B cell (primary cell): ENCODE measurements at regions not wholly inside any gene's neighbourhood (a gene's known extent, or its start where the extent isn't known, plus 50 kb on each side); places are given as distances from the start of the nearest gene placed in this dataset.

ENCODE experiments used
- ATAC-seq: fragments of 200-7000 bp; cut with Tn5 transposase; one replicate; pipeline ENCODE4 v1.10.0; 2021; ENCODE audit warnings: low read depth, mild to moderate bottlenecking, moderate number of reproducible peaks, moderate library complexity
- CTCF ChIA-PET: fragments of 350-600 bp; sonication (Branson Sonifier 250); formaldehyde crosslinking; loops from one replicate; lab custom pipeline; 2021; ENCODE audit warnings: antibody characterized with exemption, inconsistent platforms; lab: Charles Lee
- POLR2A ChIA-PET: fragments of 350-600 bp; sonication (Branson Sonifier 250); formaldehyde crosslinking; loops from one replicate; lab custom pipeline; 2021; ENCODE audit warnings: antibody characterized with exemption; lab: Charles Lee
- DNase-seq: peaks from one replicate; pipeline ENCODE4 v3.0.0; 2013
- H2AFZ ChIP-seq: 2 replicates; pipeline ENCODE4 v1.6.1; 2012; ENCODE audit warnings: mild to moderate bottlenecking, low read depth, low read length; ENCODE audit not compliant: insufficient read depth, poor library complexity, severe bottlenecking
- H3K27ac ChIP-seq, 2 donors: 1 replicate in 1 of 2; 2 replicates in 1 of 2; pipeline ENCODE4 v1.5.1; 2012 to 2013; ENCODE audit warnings: low read length in 2 of 2, mild to moderate bottlenecking in 2 of 2, moderate library complexity in 1 of 2
- H3K27me3 ChIP-seq, 4 experiments: fragments of 200-600 bp in 1 of 4; sonication (generic) in 1 of 4; replicated peaks in 1 of 4; 1 replicate in 2 of 4; 2 replicates in 2 of 4; pipeline versions ENCODE4 v1.6.1 to v1.7.0; 2013 to 2016; ENCODE audit warnings: low read length in 3 of 4, mild to moderate bottlenecking in 2 of 4, mixed read lengths in 1 of 4, moderate library complexity in 1 of 4; ENCODE audit not compliant: insufficient read depth in 4 of 4, control insufficient read depth in 3 of 4; ENCODE audit errors: control extremely low read depth in 1 of 4
- H3K36me3 ChIP-seq, 2 experiments: replicated peaks in 1 of 2; 1 replicate in 1 of 2; 2 replicates in 1 of 2; pipeline versions ENCODE4 v1.6.1 to v1.7.1; 2013; ENCODE audit warnings: low read length in 1 of 2; ENCODE audit not compliant: insufficient read depth in 2 of 2, control insufficient read depth in 1 of 2; ENCODE audit errors: control extremely low read depth in 1 of 2, extremely low read depth in 1 of 2
- H3K4me1 ChIP-seq, 2 donors: fragments of 200-600 bp in 1 of 2; sonication (generic) in 1 of 2; 1 replicate in 1 of 2; 2 replicates in 1 of 2; pipeline versions ENCODE4 v1.5.1 to v1.6.1; 2013 to 2017; ENCODE audit warnings: low read length in 2 of 2; ENCODE audit not compliant: control insufficient read depth in 2 of 2, insufficient read depth in 2 of 2
- H3K4me2 ChIP-seq: replicated peaks from 2 replicates; pipeline ENCODE3; 2012; ENCODE audit warnings: mild to moderate bottlenecking, low read depth, low read length; ENCODE audit not compliant: poor library complexity, severe bottlenecking
- H3K4me3 ChIP-seq, 5 experiments: fragments of 200-600 bp in 1 of 5; sonication (generic) in 1 of 5; 1 replicate in 3 of 5; 2 replicates in 2 of 5; pipeline versions ENCODE4 v1.5.1 to v1.7.0; 2011 to 2016; ENCODE audit warnings: low read length in 4 of 5, mild to moderate bottlenecking in 4 of 5, low read depth in 2 of 5, control low read depth in 1 of 5, moderate library complexity in 1 of 5; ENCODE audit not compliant: insufficient read depth in 1 of 5; ENCODE audit errors: control extremely low read depth in 1 of 5, extremely low read depth in 1 of 5
- H3K79me2 ChIP-seq: fragments of 200-600 bp; sonication (generic); one replicate; pipeline ENCODE4 v1.6.0; 2016; ENCODE audit warnings: low read length; ENCODE audit not compliant: control insufficient read depth, insufficient read depth
- H3K9ac ChIP-seq: fragments of 200-600 bp; sonication (generic); 2 replicates; pipeline ENCODE4 v1.6.1; 2017; ENCODE audit warnings: mild to moderate bottlenecking, low read length, moderate library complexity
- H3K9me3 ChIP-seq, 3 donors: one replicate each; pipeline versions ENCODE4 v1.6.1 to v1.7.1; 2013; ENCODE audit warnings: low read length in 2 of 3; ENCODE audit not compliant: control insufficient read depth in 2 of 3, insufficient read depth in 1 of 3; ENCODE audit errors: control extremely low read depth in 1 of 3
- H4K20me1 ChIP-seq: 2 replicates; pipeline ENCODE4 v1.6.0; 2012; ENCODE audit warnings: mild to moderate bottlenecking, low read length; ENCODE audit not compliant: insufficient read depth, control insufficient read depth, poor library complexity, severe bottlenecking
- H3K27ac Mint-ChIP-seq: one replicate; pipeline ENCODE4 v1.8.0; 2021; ENCODE audit warnings: mixed read lengths
- H3K27me3 Mint-ChIP-seq: one replicate; pipeline ENCODE4 v1.8.0; 2021; ENCODE audit warnings: mixed read lengths
- H3K4me1 Mint-ChIP-seq: one replicate; pipeline ENCODE4 v1.8.0; 2021; ENCODE audit warnings: mixed read lengths
- H3K4me3 Mint-ChIP-seq: one replicate; pipeline ENCODE4 v1.8.0; 2021; ENCODE audit warnings: mixed read lengths
- H3K9me3 Mint-ChIP-seq: one replicate; pipeline ENCODE4 v1.8.0; 2022; ENCODE audit warnings: mixed read lengths; ENCODE audit not compliant: insufficient read depth
- EZH2 ChIP-seq: IDR thresholded peaks from 2 replicates; pipeline ENCODE4 v1.6.1; 2012; ENCODE audit warnings: borderline replicate concordance, low read depth, mild to moderate bottlenecking, moderate library complexity, low read length; ENCODE audit not compliant: insufficient read depth, poor library complexity, severe bottlenecking
- WGBS: methylation state at CpG from one replicate; pipeline ENCODE4 v1.1.5; 2013; ENCODE audit warnings: missing lambda C conversion rate; ENCODE audit not compliant: insufficient coverage; 5-methylcytosine and 5-hydroxymethylcytosine counted together
- intact Hi-C: fragments of 100-400 bp; cut with micrococcal nuclease; formaldehyde crosslinking; loops from one replicate; pipeline ENCODE4 v1.10.0; 2022
- TF ChIP-seq, protein P1 (sequence below): fragments of 200-600 bp; IDR thresholded peaks from one replicate; pipeline ENCODE4 v1.8.0; 2022; ENCODE audit warnings: antibody characterized with exemption, mild to moderate bottlenecking

DNA sequence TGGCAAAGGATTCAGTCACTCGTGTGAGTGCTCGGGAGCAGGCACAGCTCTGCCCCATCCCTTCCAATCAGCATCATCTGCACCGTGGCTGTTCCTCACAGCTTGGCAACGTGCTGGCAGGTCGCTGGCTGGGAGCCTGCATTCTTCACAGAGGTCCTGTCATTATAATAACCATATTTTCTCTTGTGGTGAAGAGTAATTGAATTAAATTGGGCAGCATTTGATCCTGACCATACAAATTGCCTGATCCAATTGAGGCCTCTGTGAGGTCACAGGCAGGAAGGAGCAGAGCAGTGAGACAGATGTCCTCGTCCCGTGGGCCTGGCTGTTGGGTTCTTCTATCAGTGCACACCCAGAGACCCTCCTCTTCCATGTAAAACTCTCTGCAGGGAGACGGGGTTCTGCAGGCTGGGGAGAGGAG is 407.8 kb downstream of the COG6 start:
- CTCF ChIA-PET: interaction anchor here (1.4 to 1.8 kb wide), 2 partner anchors 121 to 620 kb away, joined by 5 to 6 read pairs; no protein-coding TSS in a partner anchor
- H3K4me2 ChIP-seq: no peak overlapping the region
- H3K27me3 Mint-ChIP-seq: no peaks in the 10 kb centered on the region

DNA sequence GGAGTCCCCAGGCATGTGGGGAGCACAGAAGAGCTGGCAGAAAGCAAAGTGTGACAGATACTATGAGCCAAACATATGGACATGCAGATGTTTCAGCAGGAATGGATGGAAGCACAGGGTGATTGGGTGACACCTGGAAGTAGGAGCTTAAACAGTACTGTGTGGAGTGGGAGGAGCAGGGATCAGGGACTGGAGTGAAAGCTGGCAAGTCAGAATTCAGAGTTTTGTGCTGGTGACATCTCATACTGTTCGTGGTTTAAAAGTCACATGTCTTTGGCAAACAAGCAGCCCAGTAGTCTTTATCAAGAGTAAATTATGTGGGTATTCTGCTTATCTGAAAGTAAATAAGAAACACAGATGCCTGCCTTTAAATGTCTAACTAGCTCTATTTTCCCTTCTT is 408.2 kb downstream of the COG6 start:
- H3K36me3 ChIP-seq: no peaks in the 10 kb centered on the region
- DNase-seq (no peak), ATAC-seq (no peak)
- H3K4me3 Mint-ChIP-seq: no peak overlapping the region
- H3K4me2 ChIP-seq: no peak overlapping the region
- ChIA-PET POLR2A (no interaction called here), CTCF (interaction anchor here (1.4 to 1.8 kb wide), 2 partner anchors 121 to 619 kb away, joined by 5 to 6 read pairs; no protein-coding TSS in a partner anchor)
- H3K27ac Mint-ChIP-seq: no peak overlapping the region
- no peaks in the 10 kb centered on the region for H3K9me3 ChIP-seq
- no peak overlapping the region for H2AFZ ChIP-seq
- no peaks in the 10 kb centered on the region for H3K9me3 Mint-ChIP-seq
- H4K20me1 ChIP-seq: no peaks in the 10 kb centered on the region
- no CpG with 5 or more reads among the region's 1 CpG for WGBS
- intact Hi-C loops: loop anchor here (10.0 kb wide), 1 partner anchor 379 kb away; no protein-coding TSS in a partner anchor
- H3K27ac ChIP-seq: no peak overlapping the region
- H3K4me1 Mint-ChIP-seq: peaks cover 3% of the 10 kb centered on the region
- H3K9ac ChIP-seq: no peak overlapping the region
- no peaks in the 10 kb centered on the region for H3K4me1 ChIP-seq
- no peaks in the 10 kb centered on the region for H3K27me3 Mint-ChIP-seq
- no peaks in the 10 kb centered on the region for H3K79me2 ChIP-seq
- H3K27me3 ChIP-seq: no peaks in the 10 kb centered on the region
- TF ChIP-seq, protein P1, sequence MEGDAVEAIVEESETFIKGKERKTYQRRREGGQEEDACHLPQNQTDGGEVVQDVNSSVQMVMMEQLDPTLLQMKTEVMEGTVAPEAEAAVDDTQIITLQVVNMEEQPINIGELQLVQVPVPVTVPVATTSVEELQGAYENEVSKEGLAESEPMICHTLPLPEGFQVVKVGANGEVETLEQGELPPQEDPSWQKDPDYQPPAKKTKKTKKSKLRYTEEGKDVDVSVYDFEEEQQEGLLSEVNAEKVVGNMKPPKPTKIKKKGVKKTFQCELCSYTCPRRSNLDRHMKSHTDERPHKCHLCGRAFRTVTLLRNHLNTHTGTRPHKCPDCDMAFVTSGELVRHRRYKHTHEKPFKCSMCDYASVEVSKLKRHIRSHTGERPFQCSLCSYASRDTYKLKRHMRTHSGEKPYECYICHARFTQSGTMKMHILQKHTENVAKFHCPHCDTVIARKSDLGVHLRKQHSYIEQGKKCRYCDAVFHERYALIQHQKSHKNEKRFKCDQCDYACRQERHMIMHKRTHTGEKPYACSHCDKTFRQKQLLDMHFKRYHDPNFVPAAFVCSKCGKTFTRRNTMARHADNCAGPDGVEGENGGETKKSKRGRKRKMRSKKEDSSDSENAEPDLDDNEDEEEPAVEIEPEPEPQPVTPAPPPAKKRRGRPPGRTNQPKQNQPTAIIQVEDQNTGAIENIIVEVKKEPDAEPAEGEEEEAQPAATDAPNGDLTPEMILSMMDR: no peak
- no peak for TF ChIP-seq EZH2
- no peak overlapping the region for H3K4me3 ChIP-seq

More for the DNA sequence above, 407.8 kb downstream of the COG6 start:
- Histone ChIP-seq H3K36me3 (no peaks in the 10 kb centered on the region), H3K9me3 (no peaks in the 10 kb centered on the region), H3K79me2 (no peaks in the 10 kb centered on the region), H3K27ac (no peak overlapping the region), H3K9ac (no peak overlapping the region), H3K4me3 (no peak overlapping the region), H4K20me1 (no peaks in the 10 kb centered on the region), H2AFZ (no peak overlapping the region), H3K27me3 (no peaks in the 10 kb centered on the region), H3K4me1 (no peaks in the 10 kb centered on the region)
- peaks cover 3% of the 10 kb centered on the region for H3K4me1 Mint-ChIP-seq
- intact Hi-C loops: loop anchor here (10.0 kb wide), 1 partner anchor 378 kb away; no protein-coding TSS in a partner anchor
- POLR2A ChIA-PET: interaction anchor here (0.6 kb wide), 1 partner anchor 738 kb away, joined by 6 read pairs; no protein-coding TSS in a partner anchor
- 60% methylated on average over 4 of the region's 8 CpGs for WGBS
- ATAC-seq (no peak), DNase-seq (no peak)
- no peaks in the 10 kb centered on the region for H3K9me3 Mint-ChIP-seq
- no peak overlapping the region for H3K27ac Mint-ChIP-seq
- TF ChIP-seq EZH2: no peak
- TF ChIP-seq, protein P1: no peak
- H3K4me3 Mint-ChIP-seq: no peak overlapping the region
